Fibroblast of lung (primary cell): ENCODE measurements at regions not wholly inside any gene's neighbourhood (a gene's known extent, or its start where the extent isn't known, plus 50 kb on each side); places are given as distances from the start of the nearest gene placed in this dataset.

Experiments
- DNase-seq, 2 donors: peaks; one replicate each; pipeline versions ENCODE4 v3.0.0 to v3.0.0-alpha.2; 2010; ENCODE audit warnings: low read depth in 2 of 2
- H2AFZ ChIP-seq: 2 replicates; pipeline ENCODE4 v1.5.1; 2012; ENCODE audit warnings: low read length, control low read depth, inconsistent platforms
- H3K27ac ChIP-seq: 2 replicates; pipeline ENCODE4 v1.5.1; 2011; ENCODE audit warnings: low read length, control low read depth; ENCODE audit not compliant: insufficient read depth
- H3K27me3 ChIP-seq: 2 replicates; pipeline ENCODE4 v1.5.1; 2011; ENCODE audit warnings: mild to moderate bottlenecking, low read length; ENCODE audit not compliant: control insufficient read depth, insufficient read depth
- H3K36me3 ChIP-seq: 2 replicates; pipeline ENCODE4 v1.5.1; 2011; ENCODE audit warnings: low read length; ENCODE audit not compliant: control insufficient read depth, insufficient read depth
- H3K4me1 ChIP-seq: 2 replicates; pipeline ENCODE4 v1.5.1; 2011; ENCODE audit warnings: low read length; ENCODE audit not compliant: control insufficient read depth, insufficient read depth; ENCODE audit errors: extremely low read depth
- H3K4me2 ChIP-seq: 2 replicates; pipeline ENCODE4 v1.5.1; 2011; ENCODE audit warnings: low read length, control low read depth; ENCODE audit not compliant: insufficient read depth; ENCODE audit errors: extremely low read depth
- H3K4me3 ChIP-seq, 4 experiments: fragments of 200-600 bp in 1 of 4; sonication (generic) in 1 of 4; replicated peaks in 1 of 4; 2 replicates each; pipeline ENCODE4 v1.5.1; 2011 to 2016; ENCODE audit warnings: low read length in 4 of 4, low read depth in 3 of 4, mild to moderate bottlenecking in 3 of 4, control low read depth in 2 of 4, inconsistent platforms in 1 of 4, mixed read lengths in 1 of 4; ENCODE audit not compliant: insufficient read depth in 1 of 4; ENCODE audit errors: control extremely low read depth in 1 of 4
- H3K79me2 ChIP-seq: 2 replicates; pipeline ENCODE4 v1.5.1; 2012; ENCODE audit warnings: mild to moderate bottlenecking, low read length, inconsistent platforms; ENCODE audit not compliant: control insufficient read depth, insufficient read depth
- H3K9ac ChIP-seq: 2 replicates; pipeline ENCODE4 v1.5.1; 2011; ENCODE audit warnings: mild to moderate bottlenecking, low read length, control low read depth; ENCODE audit not compliant: insufficient read depth
- H3K9me3 ChIP-seq: 2 replicates; pipeline ENCODE4 v1.5.1; 2012; ENCODE audit warnings: low read depth, low read length; ENCODE audit not compliant: control insufficient read depth, insufficient read depth
- H4K20me1 ChIP-seq: 2 replicates; pipeline ENCODE4 v1.5.1; 2011; ENCODE audit warnings: low read length; ENCODE audit not compliant: control insufficient read depth, insufficient read depth; ENCODE audit errors: extremely low read depth
- EZH2 ChIP-seq: IDR thresholded peaks from 2 replicates; pipeline ENCODE4 v1.5.1; 2012; ENCODE audit warnings: low read length, control low read depth, mild to moderate bottlenecking; ENCODE audit errors: missing control alignments
- TF ChIP-seq, protein P1 (sequence below), 2 donors: IDR thresholded peaks in 1 of 2; conservative IDR thresholded peaks in 1 of 2; 1 replicate in 1 of 2; 2 replicates in 1 of 2; pipeline ENCODE4 v1.5.1; 2011 to 2012; ENCODE audit warnings: low read length in 2 of 2, control low read depth in 1 of 2, inconsistent platforms in 1 of 2, low read depth in 1 of 2, mild to moderate bottlenecking in 1 of 2

GRCh38 chr16:86184185-86184584 is 285.2 kb downstream of the IRF8 start:
- no peak for DNase-seq
- Histone ChIP-seq H3K27me3 (no peaks in the 10 kb centered on the region), H3K4me3 (no peak overlapping the region), H2AFZ (no peak overlapping the region), H3K79me2 (no peaks in the 10 kb centered on the region), H3K4me2 (no peak overlapping the region), H3K9ac (no peak overlapping the region), H3K36me3 (no peaks in the 10 kb centered on the region), H3K9me3 (no peaks in the 10 kb centered on the region), H4K20me1 (no peaks in the 10 kb centered on the region), H3K27ac (no peak overlapping the region), H3K4me1 (peaks cover 5% of the 10 kb centered on the region)
- TF ChIP-seq, protein P1, sequence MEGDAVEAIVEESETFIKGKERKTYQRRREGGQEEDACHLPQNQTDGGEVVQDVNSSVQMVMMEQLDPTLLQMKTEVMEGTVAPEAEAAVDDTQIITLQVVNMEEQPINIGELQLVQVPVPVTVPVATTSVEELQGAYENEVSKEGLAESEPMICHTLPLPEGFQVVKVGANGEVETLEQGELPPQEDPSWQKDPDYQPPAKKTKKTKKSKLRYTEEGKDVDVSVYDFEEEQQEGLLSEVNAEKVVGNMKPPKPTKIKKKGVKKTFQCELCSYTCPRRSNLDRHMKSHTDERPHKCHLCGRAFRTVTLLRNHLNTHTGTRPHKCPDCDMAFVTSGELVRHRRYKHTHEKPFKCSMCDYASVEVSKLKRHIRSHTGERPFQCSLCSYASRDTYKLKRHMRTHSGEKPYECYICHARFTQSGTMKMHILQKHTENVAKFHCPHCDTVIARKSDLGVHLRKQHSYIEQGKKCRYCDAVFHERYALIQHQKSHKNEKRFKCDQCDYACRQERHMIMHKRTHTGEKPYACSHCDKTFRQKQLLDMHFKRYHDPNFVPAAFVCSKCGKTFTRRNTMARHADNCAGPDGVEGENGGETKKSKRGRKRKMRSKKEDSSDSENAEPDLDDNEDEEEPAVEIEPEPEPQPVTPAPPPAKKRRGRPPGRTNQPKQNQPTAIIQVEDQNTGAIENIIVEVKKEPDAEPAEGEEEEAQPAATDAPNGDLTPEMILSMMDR (conservative IDR thresholded peaks at IDR 0.05 in 1 of 2, IDR thresholded peaks at IDR 0.05 in 1 of 2; ENCODE audit: low read depth in 1 of 2, low read length in 2 of 2) = no peak
- no peak for TF ChIP-seq EZH2

DNA sequence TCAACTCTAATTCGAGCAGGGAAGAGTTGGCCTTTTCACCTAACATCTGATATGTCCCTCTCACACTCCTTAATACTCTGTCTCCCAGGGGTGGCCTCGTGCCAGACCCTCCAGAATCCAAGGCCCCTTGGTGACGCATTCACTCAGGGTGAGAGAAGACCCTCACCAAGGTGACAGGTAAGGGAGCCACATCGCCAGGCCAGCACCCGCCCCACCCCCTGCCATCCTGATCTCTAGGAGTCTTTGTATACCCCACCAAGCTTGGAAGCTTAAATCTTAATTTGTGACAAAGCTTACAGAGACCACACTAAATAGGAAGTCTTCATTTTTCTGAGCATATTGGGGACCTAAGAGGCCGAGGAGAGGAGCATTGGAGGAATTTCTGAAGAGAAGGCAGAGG is 286.1 kb downstream of the IRF8 start:
- Histone ChIP-seq H4K20me1 (no peaks in the 10 kb centered on the region), H3K79me2 (no peaks in the 10 kb centered on the region), H3K36me3 (no peaks in the 10 kb centered on the region), H3K27ac (no peak overlapping the region), H2AFZ (no peak overlapping the region), H3K27me3 (no peaks in the 10 kb centered on the region), H3K9me3 (no peaks in the 10 kb centered on the region), H3K9ac (no peak overlapping the region), H3K4me3 (no peak overlapping the region), H3K4me2 (no peak overlapping the region), H3K4me1 (peaks cover 5% of the 10 kb centered on the region)
- DNase-seq = no peak
- TF ChIP-seq EZH2 = no peak
- TF ChIP-seq, protein P1 (conservative IDR thresholded peaks at IDR 0.05 in 1 of 2, IDR thresholded peaks at IDR 0.05 in 1 of 2; ENCODE audit: low read depth in 1 of 2, low read length in 2 of 2) = no peak

DNA sequence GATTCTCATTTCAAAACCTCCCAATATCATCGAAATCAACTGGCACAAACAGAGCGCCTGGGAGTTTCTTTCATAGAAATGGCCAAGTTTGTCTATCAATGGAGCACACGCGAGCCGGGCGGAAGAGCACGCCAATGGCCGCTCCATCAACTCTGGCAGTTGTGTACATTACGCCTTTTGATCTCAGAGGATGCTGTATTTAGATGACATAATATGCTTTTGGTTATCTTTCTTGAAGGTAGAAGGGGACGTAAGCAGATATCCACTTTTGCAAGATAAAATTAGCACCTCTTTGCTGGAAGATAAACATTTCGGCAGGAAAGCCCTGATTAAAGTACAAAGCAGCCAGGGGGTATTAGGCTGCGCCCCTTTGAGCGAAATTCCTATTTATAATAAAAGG is 287.4 kb downstream of the IRF8 start:
- Histone ChIP-seq H3K27ac (no peak overlapping the region), H3K9me3 (no peaks in the 10 kb centered on the region), H3K79me2 (no peaks in the 10 kb centered on the region), H4K20me1 (no peaks in the 10 kb centered on the region), H3K4me2 (no peak overlapping the region), H3K27me3 (peaks cover 4% of the 10 kb centered on the region), H3K4me3 (no peak overlapping the region), H3K4me1 (peaks cover 5% of the 10 kb centered on the region), H3K9ac (no peak overlapping the region), H3K36me3 (no peaks in the 10 kb centered on the region), H2AFZ (no peak overlapping the region)
- no peak for DNase-seq
- no peak for TF ChIP-seq EZH2
- TF ChIP-seq, protein P1 (conservative IDR thresholded peaks at IDR 0.05 in 1 of 2, IDR thresholded peaks at IDR 0.05 in 1 of 2; ENCODE audit: low read depth in 1 of 2, low read length in 2 of 2) = no peak
